GM04504 (cell line): ENCODE measurements at regions not wholly inside any gene's neighbourhood (a gene's known extent, or its start where the extent isn't known, plus 50 kb on each side); places are given as distances from the start of the nearest gene placed in this dataset.
"Not testable (repeated sequence)": the region's sequence is repeated elsewhere in the genome, so short reads cannot be mapped to it uniquely, and the experiment has no call there.

Experiments used
- DNase-seq: peaks from one replicate; pipeline ENCODE4 v3.0.0-alpha.2; 2012; ENCODE audit warnings: low read depth

GRCh38 chr3:103170651-103171050, 735.8 kb downstream of the ZPLD1 start:
- DNase-seq = no peak

DNA sequence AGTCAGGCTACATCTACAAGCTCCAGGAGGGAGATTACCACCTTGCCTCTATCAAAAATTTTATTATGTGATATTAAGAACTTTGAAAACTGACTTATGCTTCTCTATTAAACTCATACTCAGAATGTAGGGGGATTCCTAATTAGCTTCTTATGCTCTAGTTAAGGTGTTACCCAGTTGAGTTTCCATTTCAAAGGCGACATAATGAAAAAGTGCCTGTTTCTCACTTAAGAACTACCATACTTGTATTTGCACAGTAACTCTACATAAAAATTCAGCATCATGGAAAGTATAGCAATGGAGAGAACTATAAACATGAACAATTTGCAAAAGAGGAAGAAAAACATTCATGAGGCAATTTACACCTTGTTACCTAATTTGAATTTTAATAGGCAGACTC, 739.1 kb downstream of the ZPLD1 start:
- DNase-seq = no peak

GRCh38 chr3:103181160-103181559, 746.3 kb downstream of the ZPLD1 start:
- no peak for DNase-seq

DNA sequence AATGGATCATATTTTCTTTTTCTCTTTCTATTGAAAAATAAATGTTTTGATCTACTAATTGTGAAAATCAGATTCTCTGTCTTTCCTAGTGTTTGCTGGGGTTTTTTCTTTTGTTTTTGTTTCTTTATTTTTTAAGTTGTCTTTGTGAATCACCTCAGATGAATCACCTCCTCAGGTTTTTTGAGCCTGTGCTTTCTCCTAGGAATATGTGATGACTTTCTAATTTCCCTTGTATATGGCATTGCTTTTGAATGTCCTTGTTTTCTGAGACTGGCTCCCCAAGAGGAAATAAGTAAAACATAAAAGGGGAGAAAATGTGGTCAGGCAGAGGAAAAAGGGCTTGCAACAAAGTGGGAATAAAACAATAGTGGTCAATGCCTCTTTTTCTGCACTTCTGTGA, 750.0 kb downstream of the ZPLD1 start:
- DNase-seq = no peak

DNA sequence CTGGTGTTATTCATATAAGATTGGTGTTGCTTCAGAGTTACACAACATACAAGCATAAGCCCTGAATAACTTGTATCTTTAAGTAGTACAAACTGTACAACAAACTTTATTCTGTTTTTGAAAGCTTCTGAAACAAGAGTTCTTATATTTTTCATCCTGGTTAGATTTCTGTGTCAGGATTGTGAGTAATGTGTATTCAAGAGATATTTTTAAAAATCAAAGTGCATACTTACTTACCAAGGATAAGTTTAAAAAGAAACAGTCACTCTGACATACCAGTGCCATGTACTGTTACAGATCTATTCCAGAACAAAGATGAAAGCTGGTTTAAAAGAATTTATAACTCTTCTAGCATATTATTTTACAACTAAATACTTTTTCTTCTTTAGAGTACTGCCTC, 755.1 kb downstream of the ZPLD1 start:
- no peak for DNase-seq

DNA sequence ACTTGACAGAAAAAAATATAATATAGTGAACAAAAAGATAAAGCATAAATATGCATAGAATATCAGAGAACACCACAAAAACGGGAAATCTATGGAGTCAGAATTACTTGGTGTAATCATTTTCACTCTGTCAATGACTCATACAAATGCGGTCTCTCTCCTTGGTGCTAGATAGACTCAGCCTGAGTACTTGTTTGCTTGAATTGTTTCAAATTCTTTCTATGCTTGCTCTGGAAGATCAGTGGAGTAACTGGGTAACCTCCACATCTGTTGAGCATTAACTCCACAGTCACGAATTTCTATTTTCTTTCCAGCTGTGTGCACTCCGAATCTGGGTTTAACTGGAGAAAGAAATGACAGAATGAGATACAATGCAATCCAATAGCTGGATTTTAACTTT, 760.4 kb downstream of the ZPLD1 start:
- no peak for DNase-seq

- no peak for DNase-seq
Measured at GRCh38 chr3:103203441-103203840, 768.6 kb downstream of the ZPLD1 start.

GRCh38 chr3:103210583-103210982, 775.8 kb downstream of the ZPLD1 start:
- no peak for DNase-seq

- DNase-seq = no peak
Measured at GRCh38 chr3:103218146-103218545, 783.3 kb downstream of the ZPLD1 start.

DNA sequence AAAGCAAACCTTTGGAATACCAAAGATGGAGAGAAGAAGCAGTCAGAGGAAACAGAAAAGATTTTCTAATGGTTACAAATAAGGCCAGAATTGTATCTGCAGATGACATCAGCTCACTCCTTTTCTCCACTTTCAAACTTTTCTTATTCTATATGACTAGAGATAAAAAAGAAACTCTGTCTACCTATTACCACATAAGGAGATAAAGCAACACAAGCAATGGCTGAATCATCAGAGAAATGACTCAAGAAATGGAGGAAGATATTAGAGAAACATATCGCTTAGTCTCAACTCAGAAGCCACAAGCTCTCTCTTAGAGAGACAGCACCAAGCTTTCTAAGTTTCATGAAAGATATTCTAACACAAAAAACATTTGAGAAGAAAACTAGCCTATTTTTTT, 784.0 kb downstream of the ZPLD1 start:
- DNase-seq = no peak

GRCh38 chr3:103227651-103228050, 792.8 kb downstream of the ZPLD1 start:
- DNase-seq = no peak

DNA sequence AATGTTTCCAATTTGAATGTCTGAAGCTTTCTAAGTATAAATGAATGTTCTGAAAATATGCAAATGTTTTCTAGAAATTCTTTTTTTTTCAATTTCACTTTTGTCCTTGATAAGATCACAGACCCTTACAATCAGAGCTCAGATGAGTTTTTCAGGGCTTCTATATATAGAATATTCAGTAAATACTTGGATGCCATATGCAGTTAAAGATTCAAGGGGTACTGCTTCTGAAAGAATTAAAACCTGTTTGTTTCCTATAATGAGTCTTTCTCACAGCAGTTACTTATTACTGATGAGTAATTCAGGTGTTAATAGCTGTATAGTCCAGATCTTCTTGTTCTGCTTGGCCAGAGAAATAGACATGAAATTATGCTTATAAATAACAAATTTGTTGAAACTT, 812.6 kb downstream of the ZPLD1 start:
- DNase-seq = no peak

GRCh38 chr3:103254827-103255226, 820.0 kb downstream of the ZPLD1 start:
- DNase-seq = not testable (repeated sequence)

DNA sequence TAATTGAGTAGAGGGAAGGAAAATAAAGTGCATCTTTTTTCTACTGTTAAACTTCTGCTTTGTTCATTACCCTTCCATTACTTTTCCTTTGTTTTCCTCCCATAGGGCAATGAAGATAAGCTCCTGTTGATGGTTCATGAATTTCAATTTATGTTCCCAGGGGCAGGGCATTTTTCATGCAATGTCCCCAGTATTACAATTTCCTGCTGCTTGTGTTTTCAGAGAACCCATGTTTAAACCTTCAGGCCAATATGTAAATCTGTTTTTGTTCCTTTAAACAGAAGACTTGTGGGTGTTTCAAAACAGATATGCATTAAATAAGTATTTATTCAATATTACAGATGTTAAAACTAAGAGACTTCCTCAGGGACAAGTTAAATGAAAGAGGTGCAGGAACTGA, 834.5 kb downstream of the ZPLD1 start:
- DNase-seq = no peak

DNA sequence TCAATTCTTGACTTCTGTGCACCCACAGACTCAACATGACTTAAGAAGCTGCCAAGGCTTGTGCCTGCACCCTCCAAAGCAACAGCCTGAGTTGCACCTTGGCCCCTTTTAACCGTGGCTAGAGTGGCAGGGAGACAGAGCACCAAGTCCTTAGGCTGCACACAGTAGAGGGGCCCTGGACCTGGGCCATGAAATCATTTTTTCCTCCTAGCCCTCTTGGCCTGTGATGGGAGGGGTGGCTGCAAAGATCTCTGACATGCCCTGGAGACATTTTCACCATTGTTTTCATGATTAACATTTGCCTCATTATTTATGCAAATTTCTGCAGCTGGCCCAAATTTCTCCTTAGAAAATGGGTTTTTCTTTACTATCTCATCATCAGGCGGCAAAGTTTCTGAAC, 836.8 kb downstream of the ZPLD1 start:
- no peak for DNase-seq

DNA sequence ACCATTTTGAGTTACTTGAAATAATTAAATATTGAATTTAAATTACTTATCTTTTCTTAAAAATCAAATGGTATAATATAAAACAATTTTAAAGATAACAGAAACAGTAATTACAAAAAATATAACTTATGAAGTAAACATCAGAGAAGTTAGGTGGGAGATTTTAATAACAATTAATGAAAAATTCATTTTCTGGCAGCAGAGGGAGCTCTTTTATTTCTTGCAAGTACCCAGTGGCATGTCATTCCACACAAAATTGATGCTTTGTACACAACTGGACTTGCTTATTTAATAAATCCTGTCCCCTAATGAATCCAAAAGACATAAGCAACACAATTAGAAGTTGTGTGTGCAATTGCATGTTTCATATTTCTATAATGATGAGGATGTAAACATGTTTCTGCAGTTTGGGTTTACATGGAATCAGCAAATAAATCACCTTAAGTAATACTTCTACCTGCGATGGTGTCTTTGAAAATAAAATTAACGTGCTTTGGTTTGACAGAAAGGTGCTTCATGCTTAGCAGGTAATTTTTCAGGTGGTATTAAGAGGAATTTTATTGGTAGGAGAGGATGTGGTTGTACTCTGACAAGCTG, 861.3 kb downstream of the ZPLD1 start:
- DNase-seq = no peak

GRCh38 chr3:103297502-103297901, 862.7 kb downstream of the ZPLD1 start:
- not testable (repeated sequence) for DNase-seq

GRCh38 chr3:103306104-103306503, 871.3 kb downstream of the ZPLD1 start:
- no peak for DNase-seq

DNA sequence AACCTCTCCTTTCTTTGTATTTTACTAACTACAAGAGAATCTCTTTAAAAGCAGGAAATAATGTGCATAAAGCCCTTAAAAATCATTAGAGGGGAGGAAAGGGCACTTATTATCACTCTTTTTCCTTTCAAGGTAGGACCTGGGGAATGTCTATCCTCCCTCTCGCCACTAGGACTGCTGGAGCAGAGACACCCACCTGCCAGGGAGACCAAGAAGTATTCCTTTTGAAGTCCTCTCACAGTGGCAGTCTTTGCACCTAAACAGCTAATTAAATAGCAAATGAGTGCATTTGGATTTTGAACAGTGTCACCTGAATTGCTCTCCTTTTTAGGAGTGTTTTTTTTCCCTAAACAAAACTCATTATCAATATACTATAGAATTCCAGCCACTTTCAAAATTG, 874.1 kb downstream of the ZPLD1 start:
- no peak for DNase-seq

- DNase-seq = no peak
Measured at GRCh38 chr3:103319912-103320311, 885.1 kb downstream of the ZPLD1 start.

- DNase-seq = no peak
Measured at GRCh38 chr3:103337179-103337845, 902.5 kb downstream of the ZPLD1 start.

DNA sequence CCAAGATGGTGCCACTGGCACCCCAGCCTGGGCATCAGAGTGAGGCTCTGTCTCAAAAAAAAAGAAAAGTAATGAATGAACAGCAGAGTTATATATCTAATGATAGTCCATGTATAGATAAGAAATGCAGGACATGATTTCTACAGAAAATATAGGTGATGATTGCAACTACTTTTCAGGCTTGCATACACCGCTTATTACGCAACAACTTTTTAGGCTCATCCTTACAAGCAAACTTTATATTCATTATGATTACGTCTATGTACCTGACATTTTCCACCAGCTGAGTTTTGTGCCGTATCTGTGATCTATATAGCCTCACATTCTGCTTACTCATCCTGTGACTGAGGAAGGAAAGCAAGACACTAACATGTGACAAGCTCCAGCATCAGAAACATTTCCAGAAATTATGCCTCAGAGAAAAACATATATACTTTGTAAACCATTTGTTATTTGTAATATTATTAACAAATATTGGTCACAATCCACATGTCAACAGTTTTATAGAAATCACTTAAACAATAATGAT, 906.3 kb downstream of the ZPLD1 start:
- no peak for DNase-seq

- DNase-seq = no peak
Measured at GRCh38 chr3:103342205-103342731, 907.5 kb downstream of the ZPLD1 start.

DNA sequence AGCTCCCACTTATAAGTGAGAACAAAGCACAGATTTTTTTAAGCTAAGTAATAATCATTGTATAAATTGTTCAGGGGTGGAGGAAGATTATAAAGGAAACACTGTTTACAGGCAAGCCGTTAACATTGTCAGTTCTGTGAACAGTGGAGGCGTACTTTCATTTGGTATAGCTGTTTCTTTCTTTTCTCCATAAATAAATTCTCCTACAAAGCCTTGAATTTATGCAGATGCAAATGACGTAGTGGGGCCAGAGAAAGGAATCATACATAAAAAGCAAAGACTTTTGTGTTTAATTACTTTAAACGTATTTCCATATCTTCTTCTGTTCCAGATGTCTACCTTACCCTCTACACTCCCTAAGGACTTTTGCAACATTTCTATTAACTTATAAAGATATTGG, 914.9 kb downstream of the ZPLD1 start:
- no peak for DNase-seq
